NCI-H1930 (cell line): ENCODE measurements at regions not wholly inside any gene's neighbourhood (a gene's known extent, or its start where the extent isn't known, plus 50 kb on each side); places are given as distances from the start of the nearest gene placed in this dataset.
A peak's percentile ranks its signal among the peaks of the same experiment; 100 is the strongest.
"Not testable (repeated sequence)": the region's sequence is repeated elsewhere in the genome, so short reads cannot be mapped to it uniquely, and the experiment has no call there.

Experiments
- DNase-seq, 2 experiments: peaks; one replicate each; lab custom pipeline; 2025; lab: John Stamatoyannopoulos, UW

DNA sequence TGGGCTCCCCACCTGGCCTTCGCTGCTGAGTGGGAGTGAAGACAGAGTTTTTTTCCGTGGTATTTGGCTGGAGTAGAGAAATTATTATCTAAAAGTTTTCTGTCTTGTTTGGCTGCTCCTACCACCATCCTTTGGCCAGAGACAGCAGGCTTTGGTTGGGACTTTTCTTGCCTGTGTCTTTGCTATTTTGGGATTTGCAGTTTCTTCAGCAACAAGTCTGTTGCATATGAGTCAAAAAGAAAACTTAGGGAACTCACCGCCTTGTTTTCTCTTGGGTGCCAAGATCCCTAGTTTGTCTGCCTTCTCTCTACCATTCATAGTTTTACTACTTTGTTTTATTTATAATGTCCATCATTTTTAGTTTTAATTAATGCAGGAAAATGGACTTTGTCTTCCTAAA, 683.8 kb downstream of the DOK5 start:
- DNase-seq, result no peak

DNA sequence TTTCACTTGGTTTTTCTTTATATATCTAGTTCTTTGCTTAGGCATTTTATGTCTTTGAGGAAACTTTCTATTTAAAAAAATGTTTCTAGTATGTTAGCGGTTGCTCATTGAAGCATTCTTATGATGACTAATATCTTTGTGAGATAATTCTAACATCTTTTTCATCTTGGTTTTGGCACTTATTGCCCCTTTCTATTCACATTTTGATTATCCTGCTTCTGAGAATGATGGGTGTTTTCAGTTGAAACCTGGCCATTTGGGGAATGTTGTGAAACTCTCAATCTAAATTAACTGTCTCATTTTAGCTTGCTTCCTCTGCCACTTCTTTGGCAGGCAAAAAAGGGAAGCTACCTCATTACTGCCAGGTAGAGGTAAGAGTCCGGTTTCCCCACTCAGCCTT, 683.1 kb downstream of the DOK5 start:
- DNase-seq, result no peak

DNA sequence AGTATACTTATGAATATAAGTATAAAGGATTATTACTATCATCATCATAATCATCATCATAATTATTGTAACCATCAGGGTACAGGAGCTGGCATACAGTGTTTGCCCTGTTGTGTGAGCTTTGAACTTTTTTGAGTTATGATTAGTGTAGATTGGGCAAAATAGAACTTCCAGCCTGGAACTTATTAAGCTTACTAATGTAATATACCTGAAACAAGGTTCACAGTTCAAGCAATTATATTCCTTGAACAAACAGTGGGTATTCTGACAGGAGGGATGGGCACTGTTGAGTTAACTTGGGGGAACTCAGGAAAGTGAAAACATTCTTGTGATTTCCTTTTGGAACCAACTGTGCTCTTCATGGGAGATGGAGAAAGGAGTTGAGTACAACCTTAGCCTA, 680.0 kb downstream of the DOK5 start:
- no peak for DNase-seq

- no peak for DNase-seq
These were observed 677.7 kb downstream of the DOK5 start for GRCh38 chr20:55153001-55153645.

GRCh38 chr20:55151171-55151570, 675.8 kb downstream of the DOK5 start:
- DNase-seq, result no peak

DNA sequence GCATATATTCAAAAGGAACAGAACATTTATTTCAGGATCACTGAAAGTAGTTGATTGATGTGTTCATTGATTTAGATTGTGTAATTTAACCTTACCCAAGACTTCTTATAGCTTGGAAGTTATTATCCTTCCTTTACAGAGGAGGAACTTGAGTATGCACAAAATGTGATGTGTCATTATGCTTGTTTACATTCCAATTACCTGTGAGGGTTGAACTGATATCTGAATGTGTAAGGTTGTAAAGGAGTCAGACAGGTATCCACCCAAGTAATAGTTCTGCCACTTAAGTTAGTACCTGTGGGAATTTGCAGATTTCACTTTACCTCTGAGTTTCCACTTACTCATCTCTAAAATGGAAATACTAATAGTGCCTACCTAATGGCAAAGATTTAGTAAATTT, 668.2 kb downstream of the DOK5 start:
- DNase-seq, result no peak

DNA sequence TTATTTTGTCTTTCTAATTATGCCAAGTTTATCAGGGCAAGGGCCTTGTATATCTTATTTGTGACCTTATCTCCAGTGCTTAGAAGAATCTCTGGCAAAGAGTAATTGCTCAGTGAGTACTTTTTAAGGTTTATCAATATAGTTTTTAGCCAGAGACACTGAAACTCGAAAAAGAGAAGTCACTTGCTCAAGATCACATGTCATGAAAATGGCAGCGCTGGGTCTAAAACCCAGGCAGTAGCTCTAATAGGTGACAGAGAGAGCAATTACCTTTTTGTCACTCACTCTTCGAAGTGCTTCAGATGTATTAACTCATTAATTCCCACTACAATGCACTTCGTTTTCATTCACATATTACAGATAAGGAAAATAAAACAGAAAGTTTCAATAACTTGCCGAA, 667.5 kb downstream of the DOK5 start:
- DNase-seq, result no peak

DNA sequence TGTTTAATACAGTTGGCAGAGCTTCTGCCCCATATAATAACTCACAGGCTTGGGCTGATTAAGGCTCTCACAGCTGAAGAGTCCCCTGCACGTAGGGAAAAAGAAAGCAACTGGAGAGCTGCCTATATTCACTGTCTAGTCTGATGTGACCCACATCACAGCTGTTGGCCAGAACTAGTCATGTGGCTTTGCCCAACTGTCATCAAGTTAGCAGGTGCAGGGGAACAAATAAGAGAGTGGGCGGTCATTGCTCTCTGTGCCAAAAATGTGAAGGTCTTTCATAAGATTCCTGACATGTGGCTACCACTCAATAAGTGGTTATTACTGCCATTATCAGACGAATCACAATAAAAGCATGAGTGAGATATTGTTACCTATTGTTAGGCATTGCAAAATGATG, 665.2 kb downstream of the DOK5 start:
- peak in 1 of 2 experiments; percentile 9 for DNase-seq

DNA sequence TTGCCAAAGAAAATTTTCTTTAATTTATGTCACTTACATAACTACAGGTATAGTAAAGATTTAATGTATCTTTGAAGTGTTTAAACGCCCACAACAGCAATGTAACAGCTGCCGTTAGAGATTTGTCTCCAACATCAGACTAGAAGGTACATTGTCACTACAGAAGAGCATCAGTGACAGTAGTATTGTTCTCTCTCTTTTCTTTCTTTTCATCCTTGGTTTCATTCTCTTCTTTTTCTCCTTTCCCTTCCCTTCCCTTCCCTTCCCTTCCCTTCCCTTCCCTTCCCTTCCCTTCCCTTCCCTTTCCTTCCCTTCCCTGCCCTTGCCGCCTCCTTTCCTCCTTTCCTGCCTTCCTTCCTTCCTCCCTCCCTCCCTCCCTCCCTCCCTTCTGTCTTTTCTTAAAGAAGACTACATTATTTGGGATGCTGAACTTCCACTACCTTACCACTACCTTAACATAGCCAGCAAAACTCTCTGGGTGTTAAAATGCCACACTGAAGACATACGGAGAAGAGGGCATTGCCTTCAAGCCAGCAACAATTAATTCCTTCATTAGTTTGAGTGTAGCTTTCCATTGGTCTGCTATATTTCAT, 663.9 kb downstream of the DOK5 start:
- no peak for DNase-seq

DNA sequence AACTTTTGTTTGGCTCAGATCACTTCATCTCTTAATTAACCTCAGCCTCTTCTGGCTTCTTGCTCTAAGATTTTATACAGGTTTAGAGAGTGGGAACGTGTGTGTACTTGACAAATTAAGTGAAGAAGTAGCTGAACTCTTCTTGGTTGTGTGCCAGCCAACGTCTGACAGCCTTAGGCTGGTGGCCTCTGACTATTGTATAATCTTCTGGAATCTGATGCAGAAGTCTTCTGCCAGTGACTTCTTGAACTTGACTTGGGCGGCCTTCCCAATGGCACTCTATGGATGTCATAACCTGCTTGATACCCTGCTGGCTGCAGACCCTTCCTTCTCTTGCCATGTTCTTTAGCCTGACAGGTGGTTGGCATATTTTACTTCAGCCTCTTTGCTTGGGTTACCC, 660.5 kb downstream of the DOK5 start:
- DNase-seq, result no peak

DNA sequence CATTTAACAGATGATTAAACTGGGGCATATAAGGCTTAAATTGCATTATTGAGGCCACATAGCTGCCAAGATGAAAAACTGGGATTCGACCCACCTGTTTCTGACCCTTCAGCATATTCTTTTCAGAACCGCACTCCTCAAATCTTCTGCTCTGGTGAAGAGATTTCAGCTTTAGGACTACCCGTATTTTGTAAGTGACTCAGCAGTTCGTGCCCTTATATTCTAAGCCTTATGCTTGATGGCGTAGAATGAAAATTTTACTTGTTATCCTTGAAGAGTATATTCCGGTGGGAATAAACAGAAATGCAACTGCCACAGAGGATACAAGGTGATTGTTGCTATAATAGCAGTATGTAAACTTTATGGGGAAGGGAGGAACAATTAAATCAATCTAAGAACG, 657.1 kb downstream of the DOK5 start:
- no peak for DNase-seq

DNA sequence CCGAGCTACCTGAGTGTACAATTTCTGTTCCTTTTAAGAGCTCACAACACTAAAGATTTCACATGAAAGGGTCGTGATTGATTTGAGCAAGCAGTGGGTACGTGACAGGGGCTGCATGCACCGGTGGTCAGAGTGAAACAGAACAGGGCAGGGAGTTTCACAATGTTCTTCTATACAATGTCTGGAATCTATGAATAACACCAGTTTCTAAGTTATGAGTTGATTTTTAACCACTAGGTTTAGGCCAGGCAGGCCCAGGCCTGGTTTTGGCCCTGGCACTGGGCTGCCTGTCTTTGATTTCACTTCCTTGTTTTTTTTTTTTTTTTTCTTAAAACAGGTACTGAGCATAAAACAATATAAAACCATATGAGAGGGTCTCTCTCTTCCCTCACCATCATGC, 642.2 kb downstream of the DOK5 start:
- not testable (repeated sequence) for DNase-seq

- no peak for DNase-seq
These were observed 641.2 kb downstream of the DOK5 start for GRCh38 chr20:55116598-55116997.

GRCh38 chr20:55103188-55103587, 627.8 kb downstream of the DOK5 start:
- no peak for DNase-seq

GRCh38 chr20:55099251-55099650, 623.9 kb downstream of the DOK5 start:
- no peak for DNase-seq

DNA sequence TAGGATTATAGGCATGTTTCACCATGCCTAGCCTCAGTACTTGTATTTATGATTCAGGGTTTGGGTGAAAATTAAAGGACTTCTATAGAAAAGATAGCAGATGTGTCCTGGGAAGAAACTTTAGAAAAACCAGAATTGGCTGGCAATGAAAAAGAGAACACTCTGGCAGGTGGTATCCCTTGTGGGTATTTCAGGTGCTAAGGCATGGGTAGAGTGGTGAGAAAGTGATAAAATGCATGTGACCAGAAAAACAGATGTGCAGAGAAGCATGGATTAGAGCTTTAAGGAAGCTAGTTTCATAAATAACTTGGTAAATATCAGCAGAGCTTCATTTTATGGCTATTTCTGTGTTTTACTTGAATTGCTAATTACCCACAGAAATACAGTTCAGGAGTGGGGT, 622.2 kb downstream of the DOK5 start:
- DNase-seq, result no peak

DNA sequence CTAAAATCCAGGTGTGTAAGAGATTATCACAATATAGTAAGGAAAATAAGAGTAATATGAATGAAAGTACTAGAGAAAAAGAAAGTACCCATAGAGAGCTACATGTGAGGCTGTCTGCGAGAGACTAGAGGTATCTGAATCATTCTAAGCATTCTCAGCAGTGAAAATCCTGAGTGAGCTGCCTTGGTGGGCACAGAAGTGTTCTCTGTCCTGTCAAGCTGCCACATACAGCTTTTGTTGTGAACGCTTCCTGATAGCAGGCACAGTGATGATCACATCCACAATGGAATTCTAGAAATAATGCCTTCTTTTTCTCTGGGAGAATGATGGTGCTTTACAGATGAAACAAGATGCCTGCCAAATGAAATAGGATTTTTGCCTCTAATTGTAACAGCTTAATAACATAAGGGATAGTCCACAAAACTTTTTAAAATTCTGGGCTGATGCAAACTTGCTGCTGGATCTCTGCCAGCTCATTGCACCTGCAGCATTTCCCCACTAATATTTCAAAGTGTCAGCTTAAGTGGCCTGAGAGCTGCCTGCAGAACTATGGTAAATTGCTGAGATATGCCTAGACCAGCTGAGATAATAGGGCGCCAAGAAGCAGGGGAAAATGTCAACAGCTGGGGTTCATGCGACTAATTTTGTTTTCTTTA, 620.5 kb downstream of the DOK5 start:
- no peak for DNase-seq

DNA sequence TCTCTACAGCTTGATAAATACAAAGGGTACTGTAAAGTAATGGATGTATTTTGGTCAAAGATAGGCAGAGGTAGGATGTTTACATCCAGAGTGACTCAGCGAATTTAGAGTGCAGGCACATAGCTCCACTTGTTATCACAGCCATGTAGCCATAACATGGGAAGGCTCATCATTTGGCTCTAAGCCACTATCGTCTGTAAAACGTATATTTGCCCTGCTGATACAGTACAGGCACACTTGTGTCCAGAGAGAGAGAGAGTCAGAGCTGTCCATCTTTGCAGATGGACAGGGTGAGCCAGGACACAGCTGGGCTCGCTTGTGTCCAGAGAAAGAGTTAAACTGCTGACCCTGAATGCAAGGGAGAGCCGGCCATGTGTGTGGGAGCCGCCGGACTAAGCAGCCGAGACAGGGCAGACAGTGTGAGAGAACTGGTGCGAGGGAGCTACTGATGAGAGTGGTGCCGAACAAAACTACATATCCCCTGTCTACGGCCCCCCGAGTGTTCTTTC, 619.0 kb downstream of the DOK5 start:
- no peak for DNase-seq

DNA sequence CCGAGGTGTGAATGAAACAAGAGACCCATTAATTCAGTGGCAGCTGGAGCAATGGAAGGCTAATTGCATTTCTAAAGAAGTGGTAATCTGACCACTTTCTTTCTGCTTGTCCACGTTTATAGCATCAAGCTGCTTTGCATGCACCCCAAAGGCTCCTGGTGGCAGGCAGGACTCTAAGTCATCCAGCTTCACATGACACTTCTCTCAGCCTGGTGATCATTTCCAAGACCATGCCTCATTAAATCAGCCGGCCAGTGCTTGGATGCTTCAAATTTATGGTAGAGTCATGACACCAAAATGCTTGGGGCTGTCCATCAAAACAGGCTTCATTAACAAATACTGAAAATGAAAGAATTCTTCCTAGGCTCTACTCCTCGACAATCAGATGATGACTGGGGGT, 614.9 kb downstream of the DOK5 start:
- no peak for DNase-seq

GRCh38 chr20:55086421-55086820, 611.0 kb downstream of the DOK5 start:
- no peak for DNase-seq

DNA sequence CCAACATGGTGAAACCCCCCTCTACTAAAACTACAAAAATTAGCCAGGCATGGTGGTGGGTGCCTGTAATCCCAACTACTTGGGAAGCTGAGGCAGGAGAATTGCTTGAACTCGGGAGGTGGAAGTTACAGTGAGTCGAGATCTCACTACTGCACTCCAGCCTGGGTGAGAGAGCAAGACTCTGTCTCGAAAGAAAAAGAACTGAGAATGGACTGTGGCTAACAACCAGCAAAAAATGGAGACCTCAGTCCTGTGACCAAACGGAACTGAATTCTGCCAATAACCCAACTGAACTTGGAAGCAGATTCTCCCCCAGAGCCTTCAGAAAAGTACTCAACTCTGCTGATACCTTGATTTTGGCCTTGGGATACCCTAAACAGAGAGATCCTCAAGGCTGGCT, 604.5 kb downstream of the DOK5 start:
- DNase-seq, result no peak

DNA sequence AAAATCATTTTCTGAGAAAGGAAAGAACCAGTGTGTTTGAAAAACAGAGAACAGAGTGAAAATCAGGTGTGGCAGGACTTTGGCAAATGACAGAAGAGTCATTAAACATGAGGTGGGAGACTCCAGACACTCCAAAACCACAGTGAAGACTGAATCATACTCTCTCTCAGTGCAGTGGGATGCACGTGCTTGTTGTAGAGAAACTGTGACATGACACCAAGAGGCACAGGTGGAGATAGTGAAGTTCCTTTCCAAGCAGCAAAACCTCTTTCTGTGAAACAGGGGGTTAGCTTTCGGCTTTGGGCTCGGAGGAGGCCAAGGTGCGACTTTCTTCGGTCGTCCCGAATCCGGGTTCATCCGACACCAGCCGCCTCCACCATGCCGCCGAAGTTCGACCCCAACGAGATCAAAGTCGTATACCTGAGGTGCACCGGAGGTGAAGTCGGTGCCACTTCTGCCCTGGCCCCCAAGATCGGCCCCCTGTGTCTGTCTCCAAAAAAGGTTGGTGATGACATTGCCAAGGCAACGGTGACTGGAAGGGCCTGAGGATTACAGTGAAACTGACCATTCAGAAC, 599.0 kb downstream of the DOK5 start:
- DNase-seq, result not testable (repeated sequence)

DNA sequence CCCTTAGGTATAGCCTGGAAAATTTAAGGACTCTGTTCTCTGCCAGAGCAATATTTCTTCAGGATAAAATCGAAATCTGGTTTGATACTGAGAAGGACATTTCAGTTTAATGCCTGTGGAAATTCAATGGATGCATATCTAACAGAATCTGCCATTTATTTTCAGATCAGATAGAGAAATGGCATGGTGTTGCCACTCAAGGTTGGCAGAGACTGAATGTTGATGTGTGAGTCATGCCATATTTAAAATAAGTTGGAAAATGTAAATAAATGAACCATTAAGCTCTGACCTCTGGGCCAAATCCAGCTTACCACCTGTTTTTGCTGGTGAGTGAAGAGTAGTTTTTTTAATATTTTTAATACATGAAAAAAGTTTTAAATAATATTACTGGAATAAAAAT, 594.6 kb downstream of the DOK5 start:
- DNase-seq, result no peak
